NK-92 treated with Interleukin-12 subunit alpha and Interleukin-12 subunit beta, amount 100 ng/mL, for 24 hours (cell line): ENCODE measurements at regions not wholly inside any gene's neighbourhood (a gene's known extent, or its start where the extent isn't known, plus 50 kb on each side); places are given as distances from the start of the nearest gene placed in this dataset.
"Not testable (repeated sequence)": the region's sequence is repeated elsewhere in the genome, so short reads cannot be mapped to it uniquely, and the experiment has no call there.

ENCODE experiments used
- DNase-seq: peaks from one replicate; lab custom pipeline; 2025; lab: John Stamatoyannopoulos, UW

- DNase-seq: no peak
Measured at GRCh38 chr7:25454562-25455041, 226.3 kb upstream of the NPVF start.

GRCh38 chr7:25455683-25456251, 227.5 kb upstream of the NPVF start:
- no peak for DNase-seq

DNA sequence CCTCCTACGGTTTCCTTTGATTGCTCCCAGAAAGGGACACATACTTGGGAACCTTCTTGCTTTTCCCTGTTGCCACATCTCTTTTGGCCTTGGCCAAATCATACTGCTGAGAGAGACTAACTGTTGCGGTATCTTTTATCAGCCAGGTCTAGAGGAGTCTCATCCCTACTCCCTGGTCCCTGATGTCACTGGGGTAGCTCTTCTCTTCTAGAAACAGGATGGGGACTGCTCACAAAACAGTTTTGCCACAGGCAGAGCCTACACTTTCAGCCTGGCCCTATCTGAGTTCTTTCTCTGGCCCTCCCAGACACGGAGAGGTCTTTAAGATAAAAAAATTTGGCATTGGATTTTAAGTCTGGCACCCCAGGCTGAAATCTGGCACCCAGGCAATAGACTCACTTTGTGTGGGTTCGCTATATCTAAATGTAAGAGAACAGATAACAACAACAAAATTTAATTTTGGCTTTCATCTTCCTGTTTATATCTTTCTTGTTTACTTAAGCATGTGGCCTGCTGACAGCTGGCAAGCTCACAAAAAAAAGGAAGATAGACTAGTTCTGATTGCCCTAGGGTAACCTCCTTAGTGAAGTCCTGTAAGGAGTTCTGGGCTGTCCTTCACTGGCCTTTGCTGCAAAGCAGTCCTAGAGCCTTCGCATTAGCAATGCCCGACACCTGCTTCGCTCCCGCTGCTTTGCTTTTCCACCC, 228.3 kb upstream of the NPVF start:
- DNase-seq: no peak

- DNase-seq: no peak
Measured at GRCh38 chr7:25459057-25459456, 230.8 kb upstream of the NPVF start.

GRCh38 chr7:25460433-25460832, 232.1 kb upstream of the NPVF start:
- DNase-seq: no peak

DNA sequence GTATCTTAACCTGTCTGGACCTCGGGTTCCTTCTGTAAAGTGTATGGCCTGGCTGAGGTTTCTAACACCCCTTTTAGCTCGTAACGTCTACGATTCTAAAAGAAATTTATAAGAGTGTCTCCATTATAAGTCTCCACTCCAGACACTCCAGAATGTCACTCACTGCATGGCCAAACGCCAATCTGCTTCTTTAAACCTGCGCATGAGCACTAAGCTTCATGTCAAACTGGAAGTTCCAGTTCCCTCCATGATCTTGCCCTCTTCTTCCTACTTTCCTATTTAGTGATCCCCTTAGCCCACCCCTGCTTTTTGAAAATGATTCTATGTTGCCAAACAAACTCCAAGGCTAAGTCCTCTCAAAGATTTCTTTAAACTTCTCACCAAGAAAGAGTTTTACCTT, 241.4 kb upstream of the NPVF start:
- no peak for DNase-seq

DNA sequence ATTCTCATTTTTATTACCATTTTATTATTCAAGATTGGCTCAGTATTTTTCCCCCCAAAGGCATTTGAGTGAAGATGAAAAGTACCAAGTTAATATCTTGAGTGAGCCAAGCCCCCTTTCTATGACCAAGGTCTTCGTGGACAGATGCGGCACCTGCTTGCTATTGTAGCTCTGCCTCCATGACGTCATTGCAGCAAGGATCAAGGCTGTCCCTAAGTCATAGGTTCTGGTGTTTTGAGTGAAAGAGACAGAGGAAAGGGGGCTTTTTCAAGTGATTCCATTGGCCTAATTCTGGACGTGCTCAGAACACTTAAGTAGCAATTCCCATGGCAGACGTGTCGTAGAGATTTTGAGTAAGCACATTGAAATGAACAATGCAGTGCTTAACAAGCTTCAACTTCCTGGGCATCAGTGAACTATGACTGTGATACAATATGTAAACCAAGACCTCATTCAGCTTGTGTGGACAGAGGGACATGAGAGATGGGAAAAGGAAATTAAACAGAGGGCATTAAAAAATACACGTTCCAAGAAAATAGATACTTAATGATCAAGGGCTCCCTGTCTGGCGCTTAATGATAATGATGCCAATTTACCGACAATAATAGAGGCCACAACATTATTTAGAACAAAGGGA, 248.7 kb upstream of the NPVF start:
- DNase-seq: no peak

GRCh38 chr7:25478221-25478620, 249.9 kb upstream of the NPVF start:
- DNase-seq: not testable (repeated sequence)

DNA sequence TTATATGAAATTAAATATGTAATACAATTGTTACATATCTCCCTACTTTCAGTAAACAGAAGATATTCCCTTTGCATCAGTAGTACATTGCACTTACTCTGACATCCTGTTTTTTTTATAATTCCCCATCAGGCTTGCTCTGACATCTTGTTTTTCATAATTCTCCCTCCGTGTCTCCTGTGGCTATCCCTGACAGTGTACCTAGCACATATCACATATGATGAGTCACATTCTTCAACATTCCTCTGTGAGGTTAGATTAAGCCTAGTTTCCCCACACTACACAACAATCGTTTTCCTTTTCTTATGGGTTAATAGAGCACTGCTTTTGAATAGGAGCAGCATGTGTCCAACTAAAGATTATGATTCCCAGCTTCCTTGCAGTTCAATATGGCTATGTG, 250.6 kb upstream of the NPVF start:
- DNase-seq: no peak

DNA sequence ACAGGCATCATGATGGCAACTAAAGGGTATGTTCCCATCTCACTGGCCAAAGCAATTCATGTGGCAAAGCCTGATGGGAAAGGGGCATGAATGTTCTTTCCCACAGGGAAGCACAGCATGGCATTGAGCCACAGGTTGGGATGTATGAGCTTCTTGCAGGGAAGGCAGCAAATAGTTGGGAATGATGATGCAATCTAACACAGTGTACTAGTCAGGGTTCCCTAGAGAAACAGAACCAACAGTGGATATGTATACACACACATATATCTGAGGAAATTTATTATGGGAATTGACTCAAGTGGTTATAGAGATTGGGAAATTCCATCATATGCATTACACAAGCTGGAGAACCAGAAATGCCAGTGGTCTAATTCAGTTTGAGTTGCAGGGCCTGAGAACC, 253.6 kb upstream of the NPVF start:
- DNase-seq: no peak

DNA sequence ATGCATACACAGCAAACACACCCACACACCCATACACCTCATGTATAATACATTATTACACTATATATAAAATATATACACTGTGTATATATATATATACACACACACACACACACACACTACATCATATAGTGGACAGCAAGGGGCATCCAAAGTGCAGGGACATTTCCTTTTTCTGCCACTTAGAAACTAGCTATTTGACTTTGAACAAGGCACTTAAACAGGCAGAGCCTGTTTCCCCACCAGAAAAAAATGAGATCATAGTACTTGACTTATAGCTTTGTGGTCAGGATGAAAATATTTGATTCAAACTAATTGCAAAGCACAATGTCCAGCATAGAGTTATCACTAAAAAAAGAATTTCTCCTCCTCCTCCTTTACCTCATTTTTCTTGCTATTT, 254.3 kb upstream of the NPVF start:
- DNase-seq: no peak

DNA sequence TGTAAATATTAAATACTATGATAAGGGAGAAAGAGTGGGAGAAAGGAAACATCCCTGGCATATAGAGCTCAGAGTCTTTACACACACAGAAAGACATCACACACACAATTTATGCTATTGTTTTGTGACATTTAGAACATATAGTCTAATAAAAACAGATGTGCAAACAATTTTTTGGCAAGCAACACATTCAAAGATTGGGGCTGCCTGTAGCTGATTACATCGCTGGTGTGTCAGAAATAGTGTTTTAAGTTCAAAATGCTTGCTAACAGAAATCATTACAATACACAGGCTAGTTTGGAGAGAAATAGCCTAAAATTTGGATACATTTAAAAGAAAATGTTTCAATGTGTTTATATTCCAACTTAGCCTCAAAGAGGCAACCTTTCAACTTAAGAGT, 256.7 kb upstream of the NPVF start:
- no peak for DNase-seq

- DNase-seq: no peak
Measured at GRCh38 chr7:25486656-25487055, 258.4 kb upstream of the NPVF start.

DNA sequence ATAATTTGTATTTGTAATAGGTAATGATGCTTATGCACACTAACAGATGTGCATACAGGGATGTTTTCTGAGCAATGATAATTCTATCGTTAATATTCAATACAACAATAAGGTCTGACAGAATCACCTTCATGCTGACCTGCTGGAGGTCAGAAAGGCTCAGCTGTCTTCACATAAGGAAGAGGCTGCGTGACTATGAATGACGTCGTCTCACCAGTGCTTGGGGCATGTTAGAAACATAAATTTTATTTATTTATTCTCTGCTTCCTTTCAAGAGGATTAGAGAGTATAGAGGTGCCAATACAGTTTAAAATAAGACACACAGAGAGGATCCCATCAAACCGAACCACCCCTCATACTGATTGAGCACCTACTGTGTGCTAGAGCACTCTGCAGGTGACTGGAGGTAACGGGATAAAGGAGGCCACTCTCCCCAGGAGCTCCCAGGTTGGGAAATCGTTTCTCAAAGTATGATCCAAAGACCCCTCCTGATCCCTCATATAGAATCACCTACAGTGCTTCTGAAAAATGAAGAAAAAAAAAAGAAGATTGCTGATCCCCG, 265.6 kb upstream of the NPVF start:
- no peak for DNase-seq

GRCh38 chr7:25494896-25495295, 266.6 kb upstream of the NPVF start:
- DNase-seq: no peak

- DNase-seq: no peak
Measured at GRCh38 chr7:25495342-25496250, 267.3 kb upstream of the NPVF start.

DNA sequence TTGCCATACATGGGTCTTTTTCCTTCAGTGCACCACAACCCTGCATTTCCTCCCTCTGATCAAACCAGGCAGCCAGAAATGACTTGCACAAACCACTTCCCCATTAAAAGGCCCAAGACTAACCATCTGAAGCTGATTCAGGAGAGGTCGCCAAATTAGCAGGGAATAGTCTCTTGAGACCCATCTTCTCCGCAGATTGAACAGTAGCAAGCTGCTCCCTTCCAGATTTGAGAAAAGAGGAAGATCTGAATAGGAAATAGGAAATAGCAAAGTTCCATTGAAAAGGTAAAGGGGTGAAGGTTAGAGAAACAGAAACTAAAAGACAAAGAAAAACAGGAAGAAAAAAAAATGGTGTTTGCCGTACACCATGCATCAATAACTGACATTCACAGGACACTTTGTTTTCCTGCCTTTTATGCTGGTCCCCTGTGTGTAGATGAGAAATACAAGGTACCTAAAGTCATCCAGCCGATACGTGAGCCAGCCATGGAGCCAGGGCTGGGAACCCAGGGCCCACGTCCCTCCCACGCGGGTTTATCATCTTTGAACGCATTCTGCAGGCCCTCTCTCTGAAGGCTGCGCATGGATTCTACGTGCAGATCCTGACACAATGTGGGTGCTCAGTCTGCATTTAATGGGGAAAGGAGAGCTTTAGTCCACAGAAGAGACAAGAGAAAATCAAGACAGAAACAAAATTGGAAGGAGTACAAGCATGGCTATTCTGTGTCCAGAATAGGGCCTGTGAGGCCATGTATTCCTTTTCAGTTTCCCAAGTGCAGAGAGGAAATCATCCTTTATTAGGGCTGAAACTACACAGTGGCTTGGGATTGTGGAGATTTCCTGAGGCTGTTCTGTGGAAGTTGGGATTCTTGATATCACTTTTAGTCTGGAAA, 268.4 kb upstream of the NPVF start:
- DNase-seq: no peak

DNA sequence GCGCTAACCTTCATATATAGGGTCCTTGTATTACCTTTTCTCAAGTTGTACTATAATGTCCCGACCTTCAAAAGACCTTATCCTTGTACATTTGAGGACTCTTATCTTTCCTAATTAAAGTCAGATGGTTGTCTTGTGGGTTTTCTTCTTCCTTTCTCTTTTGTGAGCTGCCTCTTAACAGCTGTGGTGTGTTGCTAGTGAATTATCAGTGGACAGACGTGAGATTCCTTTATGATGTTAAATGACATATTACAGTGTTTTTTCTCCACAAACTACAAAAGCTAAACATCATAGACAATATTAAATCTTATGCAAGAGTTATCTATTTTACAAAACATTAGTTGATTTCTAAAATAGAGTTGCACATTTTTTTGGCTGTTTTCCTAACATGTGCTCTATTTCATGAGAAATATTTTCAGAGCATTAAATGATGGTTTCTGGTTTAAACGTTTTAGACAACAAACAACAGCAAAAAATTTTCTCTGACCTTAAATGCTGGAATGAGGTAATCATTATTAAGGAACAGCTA, 272.2 kb upstream of the NPVF start:
- no peak for DNase-seq

DNA sequence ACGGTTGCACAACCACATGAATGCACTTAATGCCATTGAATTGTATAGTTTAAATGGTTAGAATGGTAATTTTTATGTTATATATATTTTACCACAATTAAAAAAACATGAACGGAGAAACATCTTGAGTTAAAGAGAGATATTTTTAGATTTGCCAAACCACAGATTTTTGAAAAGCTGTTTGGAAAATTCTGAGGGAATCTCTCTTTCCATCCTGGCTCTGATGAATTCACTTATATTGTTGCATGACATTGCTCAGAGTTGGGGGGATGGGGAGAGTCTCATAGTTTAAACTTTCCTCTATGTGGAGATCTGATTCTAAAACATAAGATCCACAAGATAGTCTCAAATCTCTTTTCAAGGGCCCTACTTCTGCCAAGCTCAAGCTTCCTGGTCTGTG, 275.0 kb upstream of the NPVF start:
- no peak for DNase-seq

GRCh38 chr7:25512061-25512687, 283.9 kb upstream of the NPVF start:
- no peak for DNase-seq
